Heart right ventricle (tissue), 16 donors: ENCODE measurements at regions not wholly inside any gene's neighbourhood (a gene's known extent, or its start where the extent isn't known, plus 50 kb on each side); places are given as distances from the start of the nearest gene placed in this dataset.

ENCODE experiments used
- ATAC-seq, 8 donors: fragments of 200-7000 bp; cut with Tn5 transposase; one replicate each; pipeline ENCODE4 v1.9.1; 2020; ENCODE audit warnings: mild to moderate bottlenecking in 8 of 8, moderate library complexity in 8 of 8, moderate number of reproducible peaks in 1 of 8
- DNase-seq, 2 donors: peaks; one replicate each; pipeline ENCODE4 v3.0.0-alpha.2; 2020
- H3K27ac ChIP-seq, 10 donors: fragments of 200-600 bp; sonication (generic) in 2 of 10; one replicate each; pipeline versions ENCODE4 v1.5.0 to v1.8.0; 2020 to 2022; ENCODE audit warnings: mild to moderate bottlenecking in 3 of 10
- H3K27me3 ChIP-seq, 7 donors: fragments of 200-600 bp; one replicate each; pipeline ENCODE4 v1.8.0; 2021 to 2022; ENCODE audit warnings: mild to moderate bottlenecking in 2 of 7
- H3K36me3 ChIP-seq, 9 donors: fragments of 200-600 bp; sonication (generic) in 1 of 9; one replicate each; pipeline versions ENCODE4 v1.5.0 to v1.8.0; 2020 to 2022; ENCODE audit warnings: mild to moderate bottlenecking in 2 of 9
- H3K4me1 ChIP-seq, 9 donors: fragments of 200-600 bp; sonication (generic) in 1 of 9; one replicate each; pipeline versions ENCODE4 v1.5.0 to v1.8.0; 2020 to 2022; ENCODE audit warnings: mild to moderate bottlenecking in 4 of 9
- H3K4me3 ChIP-seq, 10 donors: fragments of 200-600 bp; sonication (generic) in 2 of 10; one replicate each; pipeline versions ENCODE4 v1.5.0 to v1.8.0; 2020 to 2022; ENCODE audit warnings: mild to moderate bottlenecking in 7 of 10, moderate library complexity in 2 of 10
- H3K9me3 ChIP-seq, 11 donors: fragments of 200-600 bp in 10 of 11; sonication (generic) in 2 of 11; one replicate each; pipeline versions ENCODE4 v1.5.0 to v1.8.0; 2013 to 2022; ENCODE audit warnings: mild to moderate bottlenecking in 2 of 11, control low read depth in 1 of 11, moderate library complexity in 1 of 11
- CTCF ChIP-seq, 9 donors: fragments of 200-600 bp; sonication (generic) in 2 of 9; IDR thresholded peaks; one replicate each; pipeline versions ENCODE4 v1.5.0 to v1.8.0; 2021 to 2022; ENCODE audit warnings: antibody characterized with exemption in 9 of 9, mild to moderate bottlenecking in 5 of 9, moderate library complexity in 1 of 9
- WGBS, 2 donors: extraction: QIAGEN DNeasy Blood & Tissue Kit; methylation state at CpG; one replicate each; pipeline ENCODE4 v1.1.7; 2013; ENCODE audit warnings: inconsistent platforms in 1 of 2; 5-methylcytosine and 5-hydroxymethylcytosine counted together
- intact Hi-C, 10 donors: fragments of 100-400 bp; cut with DNase I; formaldehyde crosslinking; loops; one replicate each; pipeline versions ENCODE4 v1.11.1 to v1.14.2; 2022
- donor health status: Arrhythmogenic right ventricular cardiomyopathy.
- donor health status: ischemic (EF 13 %, LVEDD 7.1; RV severe dilation, severe dysfunction).
- donor health status: healthy with polysubstance abuse.
- donor health status: DM: no; HTN: yes; CAD: no.
- donor health status: DM: no; HTN: no; CAD: no.
- donor health status: ischemic (EF 25% LVEDD 6.9; RV normal size, moderate dysfunction).
- donor health status: ischemic (EF 25% LVEDD 5.7; RV mildly dilated, moderate dysfunction).
- donor health status: healthy.
- donor health status: DM: yes; HTN: yes; CAD: no.
- donor health status: Ischemic cardiomyopathy.
- donor health status: ischemic (EF 35%, LVEDD 5.7; RV mildly dilated, moderate dysfunction).
- donor health status: nonischemic (EF 11% LVEDD 7.7; RV severe dilation, severe dysfunction).
- donor health status: DM: yes; HTN: yes; CAD: no.
- donor health status: PGD.
- donor health status: ischemic (EF 29% LVEDD 5.4; RV normal size, mild dysfunction).
- donor health status: nonischemic (EF 23%, LVEDD 6.1; RV moderate dilation, normal function).

GRCh38 chr2:4529738-4530137, 826.4 kb downstream of the DCDC2C start:
- ATAC-seq (no peak), DNase-seq (no peak)
- Histone ChIP-seq H3K36me3 (no peaks in the 10 kb centered on the region), H3K4me3 (no peak overlapping the region), H3K27ac (no peak overlapping the region), H3K9me3 (no peaks in the 10 kb centered on the region), H3K4me1 (no peaks in the 10 kb centered on the region), H3K27me3 (no peaks in the 10 kb centered on the region)
- intact Hi-C loops, result no loop called here
- WGBS, 2 donors, result 80 to 82% methylated on average over 1 of the region's 1 CpG
- TF ChIP-seq CTCF (IDR thresholded peaks at IDR 0.05), result no peak

GRCh38 chr2:4530231-4530630, 826.9 kb downstream of the DCDC2C start:
- no peak for TF ChIP-seq CTCF (IDR thresholded peaks at IDR 0.05)
- Histone ChIP-seq H3K27me3 (no peaks in the 10 kb centered on the region), H3K9me3 (no peaks in the 10 kb centered on the region), H3K4me1 (no peaks in the 10 kb centered on the region), H3K36me3 (no peaks in the 10 kb centered on the region), H3K4me3 (no peak overlapping the region), H3K27ac (no peak overlapping the region)
- ATAC-seq (no peak), DNase-seq (no peak)
- intact Hi-C loops, result no loop called here
- 66 to 74% methylated on average over 9 of the region's 9 CpGs for WGBS, 2 donors

- no peaks in the 10 kb centered on the region for H3K27me3 ChIP-seq
- DNase-seq (no peak), ATAC-seq (no peak)
- WGBS, 2 donors, result 77 to 82% methylated on average over 2 of the region's 2 CpGs
- H3K4me3 ChIP-seq, result no peak overlapping the region
- H3K4me1 ChIP-seq, result no peaks in the 10 kb centered on the region
- intact Hi-C loops, result no loop called here
- no peaks in the 10 kb centered on the region for H3K9me3 ChIP-seq
- no peaks in the 10 kb centered on the region for H3K36me3 ChIP-seq
- no peak overlapping the region for H3K27ac ChIP-seq
- TF ChIP-seq CTCF (IDR thresholded peaks at IDR 0.05), result no peak
Observed at GRCh38 chr2:4533806-4534205, 830.4 kb downstream of the DCDC2C start.

GRCh38 chr2:4539121-4539520, 835.7 kb downstream of the DCDC2C start:
- no peaks in the 10 kb centered on the region for H3K4me1 ChIP-seq
- peaks cover 0 to 21% (median 0%) of the 10 kb centered on the region in 11 donors for H3K9me3 ChIP-seq
- no peak overlapping the region for H3K4me3 ChIP-seq
- ATAC-seq (no peak), DNase-seq (no peak)
- no peak overlapping the region for H3K27ac ChIP-seq
- TF ChIP-seq CTCF (IDR thresholded peaks at IDR 0.05), result no peak
- WGBS, 2 donors, result 87 to 90% methylated on average over 9 of the region's 9 CpGs
- no peaks in the 10 kb centered on the region for H3K27me3 ChIP-seq
- no peaks in the 10 kb centered on the region for H3K36me3 ChIP-seq
- intact Hi-C loops, result no loop called here
